KOPT-K1 (cell line): ENCODE measurements at regions not wholly inside any gene's neighbourhood (a gene's known extent, or its start where the extent isn't known, plus 50 kb on each side); places are given as distances from the start of the nearest gene placed in this dataset.
"Not testable (repeated sequence)": the region's sequence is repeated elsewhere in the genome, so short reads cannot be mapped to it uniquely, and the experiment has no call there.

ENCODE experiments used
- H3K27ac ChIP-seq: fragments of 200-600 bp; sonication (generic); 2 replicates; pipeline ENCODE4 v1.5.1; 2016; ENCODE audit warnings: antibody characterized with exemption, mild to moderate bottlenecking, low read depth, low read length; ENCODE audit not compliant: poor library complexity, severe bottlenecking
- H3K36me3 ChIP-seq: fragments of 200-600 bp; sonication (generic); 2 replicates; pipeline ENCODE4 v1.5.1; 2017; ENCODE audit warnings: antibody characterized with exemption, mild to moderate bottlenecking, low read length, moderate library complexity; ENCODE audit not compliant: insufficient read depth
- H3K9me3 ChIP-seq: fragments of 200-600 bp; sonication (generic); 2 replicates; pipeline ENCODE4 v1.5.1; 2017; ENCODE audit warnings: antibody characterized with exemption, low read length, mild to moderate bottlenecking; ENCODE audit not compliant: insufficient read depth, poor library complexity, severe bottlenecking

DNA sequence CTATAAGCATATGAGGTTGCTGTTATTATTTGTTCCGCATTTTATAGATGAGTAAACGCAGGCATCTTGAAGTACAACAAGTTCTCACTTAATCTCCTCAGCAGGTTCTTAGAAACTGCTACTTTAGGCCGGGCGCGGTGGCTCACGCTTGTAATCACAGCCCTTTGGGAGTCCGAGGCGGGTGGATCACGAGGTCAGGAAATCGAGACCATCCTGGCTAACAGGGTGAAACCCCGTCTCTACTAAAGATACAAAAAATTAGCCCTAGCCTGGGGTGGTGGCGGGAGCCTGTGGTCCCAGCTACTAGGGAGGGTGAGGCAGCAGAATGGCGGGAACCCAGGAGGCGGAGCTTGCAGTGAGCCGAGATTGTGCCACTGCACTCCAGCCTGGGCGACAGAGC, 458.5 kb downstream of the BRINP3 start:
- H3K27ac ChIP-seq, H3K9me3 ChIP-seq, H3K36me3 ChIP-seq: not testable (repeated sequence)

DNA sequence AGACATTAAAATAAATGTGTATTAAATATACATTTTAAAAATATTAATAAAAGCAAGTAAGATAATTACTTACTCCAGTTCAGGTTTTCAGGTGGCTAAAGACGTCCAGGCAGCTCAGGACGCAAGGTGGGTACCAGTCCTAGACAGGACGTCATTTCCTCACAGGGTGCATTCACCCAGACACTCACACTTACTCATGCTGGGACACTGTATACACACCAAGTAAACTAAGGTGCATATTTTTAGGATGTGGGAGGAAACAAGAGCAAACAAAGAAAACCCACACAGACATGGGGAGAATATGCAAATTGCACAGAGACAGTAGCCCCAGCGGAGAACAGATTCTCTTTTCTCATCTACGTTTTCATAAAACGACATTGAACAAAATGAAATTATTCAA, 457.9 kb downstream of the BRINP3 start:
- Histone ChIP-seq H3K36me3 (no peaks in the 10 kb centered on the region), H3K27ac (no peak overlapping the region), H3K9me3 (no peaks in the 10 kb centered on the region)

DNA sequence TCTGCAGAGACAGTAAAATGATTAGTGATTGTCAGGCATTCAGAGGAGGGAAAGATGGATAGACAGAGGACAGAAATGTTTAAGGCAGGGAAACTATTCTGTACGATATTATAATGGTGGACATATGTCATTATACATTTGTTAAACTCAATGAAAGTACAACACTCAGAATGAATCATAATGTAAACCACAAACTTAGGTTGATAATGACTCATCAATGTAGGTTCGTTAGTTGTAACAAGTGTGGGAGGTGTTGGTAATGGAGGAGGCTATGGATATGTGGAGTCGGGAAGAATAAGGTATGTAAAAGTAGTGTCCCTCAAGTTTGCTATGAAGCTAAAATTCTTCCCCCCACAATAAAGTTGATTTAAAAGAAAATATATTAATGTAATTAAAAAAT, 455.0 kb downstream of the BRINP3 start:
- H3K27ac ChIP-seq: no peak overlapping the region
- no peaks in the 10 kb centered on the region for H3K36me3 ChIP-seq
- H3K9me3 ChIP-seq: no peaks in the 10 kb centered on the region

DNA sequence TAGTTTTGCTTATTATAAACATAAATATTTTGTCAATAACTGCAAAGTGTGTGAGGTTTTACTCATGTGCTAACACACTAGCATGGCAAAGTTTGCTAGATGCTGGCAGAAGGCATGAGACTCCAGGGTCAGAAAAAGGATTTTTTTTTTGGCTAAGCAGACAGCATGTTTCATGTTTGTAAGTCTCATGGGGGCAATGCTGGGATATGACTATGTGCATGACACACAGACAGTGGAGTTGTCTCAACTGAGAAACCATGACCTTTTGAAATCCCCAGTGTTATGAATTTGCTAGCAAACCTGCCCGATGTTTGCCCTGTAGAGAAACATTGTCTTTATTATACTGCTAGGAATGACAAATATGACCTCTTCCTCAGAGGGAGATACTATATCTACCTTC, 448.2 kb downstream of the BRINP3 start:
- H3K36me3 ChIP-seq: no peaks in the 10 kb centered on the region
- H3K9me3 ChIP-seq: no peaks in the 10 kb centered on the region
- H3K27ac ChIP-seq: no peak overlapping the region

DNA sequence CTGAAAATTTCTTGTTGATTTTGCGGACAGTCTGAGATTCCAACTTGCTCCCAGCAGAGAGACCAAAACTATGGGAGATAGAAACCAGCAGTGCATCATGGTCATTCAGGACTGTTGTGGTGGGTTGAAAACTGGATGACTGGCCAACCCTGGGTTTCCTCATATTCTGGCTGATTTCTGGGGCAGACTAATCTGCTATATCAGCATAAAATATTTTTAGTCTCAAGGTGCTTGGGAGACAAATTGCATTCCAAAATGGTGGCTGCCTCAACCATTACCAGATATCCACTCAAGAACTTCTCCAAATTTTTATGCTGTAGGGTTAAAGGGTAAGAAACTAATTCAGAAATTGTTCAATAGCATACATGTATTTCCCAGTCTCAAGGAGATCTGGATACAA, 434.0 kb downstream of the BRINP3 start:
- H3K27ac ChIP-seq: no peak overlapping the region
- H3K36me3 ChIP-seq: no peaks in the 10 kb centered on the region
- no peaks in the 10 kb centered on the region for H3K9me3 ChIP-seq

DNA sequence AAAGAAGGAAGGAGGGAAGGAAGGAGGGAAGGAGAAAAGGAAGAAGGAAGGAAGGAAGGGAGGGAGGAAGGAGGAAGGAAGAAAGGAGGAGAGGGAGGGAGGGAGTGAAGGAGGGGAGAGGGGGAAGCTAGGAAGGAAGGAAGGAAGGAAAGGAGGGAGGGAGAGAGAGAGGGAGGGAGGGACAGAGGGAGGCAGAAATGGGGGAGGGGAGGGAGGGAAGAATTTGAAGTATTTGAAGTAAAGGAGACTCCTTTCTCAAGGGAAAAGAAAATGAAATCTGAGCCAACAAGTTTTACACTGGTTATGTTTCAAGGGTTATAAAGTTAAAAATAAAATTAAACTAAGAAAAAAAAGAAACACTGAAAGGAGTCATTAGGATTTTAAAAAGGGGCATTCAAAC, 431.4 kb downstream of the BRINP3 start:
- H3K27ac ChIP-seq: no peak overlapping the region
- H3K9me3 ChIP-seq: no peaks in the 10 kb centered on the region
- no peaks in the 10 kb centered on the region for H3K36me3 ChIP-seq
